GM12878 (cell line): ENCODE measurements at regions not wholly inside any gene's neighbourhood (a gene's known extent, or its start where the extent isn't known, plus 50 kb on each side); places are given as distances from the start of the nearest gene placed in this dataset.

Experiments
- ATAC-seq: fragments of 200-7000 bp; cut with Tn5 transposase; 3 replicates; pipeline ENCODE4 v1.9.1; 2020; ENCODE audit warnings: mild to moderate bottlenecking, moderate library complexity
- BruUV-seq: library from RNA; stranded (reverse); fragments of 400-500 nt; replicated peaks from 2 replicates; lab custom pipeline; 2021; lab: Mats Ljungman, UMichigan
- CTCF ChIA-PET: fragments of 300-600 bp; sonication (Branson Sonifier 250); formaldehyde crosslinking; extraction: SDS; loops from one replicate; lab custom pipeline; 2021; ENCODE audit warnings: inconsistent platforms; lab: Yijun Ruan, JAX
- POLR2A ChIA-PET: fragments of 350-600 bp; formaldehyde crosslinking; extraction: SDS; loops from one replicate; lab custom pipeline; 2021; ENCODE audit warnings: inconsistent platforms; lab: Charles Lee
- RAD21 ChIA-PET: fragments of 300-600 bp; sonication (Branson Sonifier 250); formaldehyde crosslinking; loops from one replicate; lab custom pipeline; 2023; ENCODE audit warnings: antibody characterized with exemption; ENCODE audit not compliant: unreplicated experiment; lab: Charles Lee
- SMC1A ChIA-PET: fragments of 300-600 bp; sonication (Branson Sonifier 250); formaldehyde crosslinking; loops from one replicate; lab custom pipeline; 2023; ENCODE audit not compliant: unreplicated experiment, uncharacterized antibody; lab: Charles Lee
- DNase-seq: peaks from one replicate; pipeline ENCODE4 v3.0.0-alpha.2; 2011; ENCODE audit warnings: low read depth, low spot score
- FAIRE-seq: peaks from 3 replicates; lab custom pipeline; 2011; peaks lifted over from hg19 to GRCh38; lab: Jason Lieb, UNC
- H2AFZ ChIP-seq: 2 replicates; pipeline ENCODE4 v1.6.0; 2011; ENCODE audit warnings: low read depth, low read length, control low read depth; ENCODE audit not compliant: control insufficient read depth
- H3K27ac ChIP-seq: 2 replicates; pipeline ENCODE4 v1.5.1; 2011; ENCODE audit warnings: control low read depth; ENCODE audit not compliant: control insufficient read depth, insufficient read depth
- H3K27me3 ChIP-seq, 2 experiments: replicated peaks in 1 of 2; 2 replicates each; pipeline versions ENCODE4 v1.6.0 to v1.6.1; 2011; ENCODE audit warnings: low read length in 1 of 2; ENCODE audit not compliant: control insufficient read depth in 2 of 2, insufficient read depth in 2 of 2
- H3K36me3 ChIP-seq, 2 experiments: 2 replicates each; pipeline ENCODE4 v1.5.1; 2011; ENCODE audit warnings: low read length in 1 of 2; ENCODE audit not compliant: control insufficient read depth in 2 of 2, insufficient read depth in 2 of 2
- H3K4me1 ChIP-seq: 2 replicates; pipeline ENCODE4 v1.6.1; 2011; ENCODE audit warnings: mild to moderate bottlenecking, low read length, moderate library complexity, mixed read lengths; ENCODE audit not compliant: control insufficient read depth, insufficient read depth
- H3K4me2 ChIP-seq: 2 replicates; pipeline ENCODE4 v1.6.0; 2011; ENCODE audit warnings: control low read depth; ENCODE audit not compliant: control insufficient read depth, insufficient read depth
- H3K4me3 ChIP-seq: fragments of 200-600 bp; sonication (generic); 2 replicates; pipeline ENCODE4 v1.5.1; 2016
- H3K79me2 ChIP-seq: 2 replicates; pipeline ENCODE4 v1.6.0; 2011; ENCODE audit warnings: low read length; ENCODE audit not compliant: control insufficient read depth, insufficient read depth
- H3K9ac ChIP-seq: 2 replicates; pipeline ENCODE4 v1.8.0; 2011; ENCODE audit warnings: low read length, control low read depth, mixed read lengths; ENCODE audit not compliant: control insufficient read depth, insufficient read depth
- H3K9me3 ChIP-seq: replicated peaks from 3 replicates; pipeline ENCODE4 v1.5.1; 2011; ENCODE audit warnings: mild to moderate bottlenecking, low read length; ENCODE audit not compliant: control insufficient read depth, insufficient read depth
- H4K20me1 ChIP-seq: 2 replicates; pipeline ENCODE4 v1.6.0; 2011; ENCODE audit not compliant: control insufficient read depth, insufficient read depth
- ATF3 ChIP-seq: IDR thresholded peaks from 2 replicates; pipeline ENCODE4 v1.6.1; 2011; ENCODE audit warnings: low read depth, mild to moderate bottlenecking, low read length, moderate library complexity, borderline replicate concordance; ENCODE audit errors: extremely low read depth
- BCLAF1 ChIP-seq: fragments of 450-650 bp; IDR thresholded peaks from 2 replicates; pipeline ENCODE4 v1.6.1; 2017; ENCODE audit warnings: antibody characterized with exemption, mild to moderate bottlenecking, moderate library complexity
- CUX1 ChIP-seq: IDR thresholded peaks from 2 replicates; pipeline ENCODE4 v1.6.1; 2012; ENCODE audit warnings: improper control_type of control experiment, low read depth, low read length; ENCODE audit not compliant: insufficient replicate concordance
- FOS ChIP-seq: IDR thresholded peaks from 3 replicates; pipeline ENCODE4 v1.6.1; 2011; ENCODE audit warnings: borderline replicate concordance; ENCODE audit not compliant: insufficient read length; ENCODE audit errors: extremely low read depth
- IKZF1 ChIP-seq: fragments of 450-650 bp; conservative IDR thresholded peaks from 2 replicates; pipeline ENCODE4 v1.6.1; 2017; ENCODE audit warnings: antibody characterized with exemption, mild to moderate bottlenecking
- IKZF2 ChIP-seq, 2 experiments: fragments of 450-650 bp; IDR thresholded peaks; 2 replicates each; pipeline ENCODE4 v1.6.1; 2017; ENCODE audit warnings: mild to moderate bottlenecking in 2 of 2, moderate library complexity in 2 of 2
- MAX ChIP-seq: IDR thresholded peaks from 2 replicates; pipeline ENCODE4 v1.6.1; 2012; ENCODE audit warnings: low read depth, low read length, improper control_type of control experiment
- MEF2A ChIP-seq: IDR thresholded peaks from 2 replicates; pipeline ENCODE4 v1.6.1; 2011; ENCODE audit warnings: low read depth, mild to moderate bottlenecking, low read length, moderate library complexity; ENCODE audit not compliant: insufficient read depth
- MYB ChIP-seq: fragments of 150-350 bp; IDR thresholded peaks from 2 replicates; pipeline ENCODE4 v1.6.1; 2014; ENCODE audit warnings: mild to moderate bottlenecking, low read depth, low read length, borderline replicate concordance
- PAX8 ChIP-seq: fragments of 450-650 bp; IDR thresholded peaks from 2 replicates; pipeline ENCODE4 v1.6.1; 2017; ENCODE audit warnings: mild to moderate bottlenecking, moderate library complexity
- SUZ12 ChIP-seq: fragments of 200-600 bp; sonication (generic); IDR thresholded peaks from one replicate; pipeline ENCODE4 v1.6.1; 2018; ENCODE audit warnings: antibody characterized with exemption, mild to moderate bottlenecking; ENCODE audit not compliant: unreplicated experiment
- ZNF384 ChIP-seq: IDR thresholded peaks from 2 replicates; pipeline ENCODE4 v1.6.1; 2012; ENCODE audit warnings: low read depth, mild to moderate bottlenecking, low read length, improper control_type of control experiment, borderline replicate concordance
- in situ Hi-C: fragments of 300-500 bp; cut with MboI; formaldehyde crosslinking; loops from 9 replicates; pipeline ENCODE4 v1.14.3; 2018; ENCODE audit warnings: mixed read lengths
- intact Hi-C: fragments of 100-400 bp; cut with micrococcal nuclease; formaldehyde crosslinking; loops from one replicate; pipeline ENCODE4 v1.14.2; 2022; ENCODE audit not compliant: unreplicated experiment

GRCh38 chr3:78427303-78427702 is 1340.5 kb downstream of the ROBO1 start:
- no peak for TF ChIP-seq ZNF384
- TF ChIP-seq BCLAF1 = no peak
- no peak for TF ChIP-seq SUZ12
- TF ChIP-seq PAX8 = no peak
- TF ChIP-seq MEF2A = no peak
- TF ChIP-seq IKZF2 (IDR thresholded peaks at IDR 0.05) = no peak
- no peak for TF ChIP-seq CUX1
- no peak for TF ChIP-seq IKZF1
- no peak for TF ChIP-seq MYB
- TF ChIP-seq ATF3 = no peak
- no peak for TF ChIP-seq MAX
- TF ChIP-seq FOS = no peak
- CTCF ChIA-PET = no interaction called here
- Histone ChIP-seq H3K9me3 (no peaks in the 10 kb centered on the region), H3K4me1 (no peaks in the 10 kb centered on the region), H3K36me3 (no peaks in the 10 kb centered on the region), H4K20me1 (no peaks in the 10 kb centered on the region), H3K27me3 (no peaks in the 10 kb centered on the region), H3K4me2 (no peak overlapping the region), H3K4me3 (no peak overlapping the region), H3K27ac (no peak overlapping the region), H3K79me2 (no peaks in the 10 kb centered on the region), H2AFZ (no peak overlapping the region), H3K9ac (no peak overlapping the region)
- POLR2A ChIA-PET = no interaction called here
- intact Hi-C loops = no loop called here
- FAIRE-seq (no peak), DNase-seq (no peak), ATAC-seq (no peak)
- RAD21 ChIA-PET = no interaction called here
- SMC1A ChIA-PET = no interaction called here
- no TSS peak for BruUV-seq
- in situ Hi-C loops = no loop called here
